Activated CD4-positive, alpha-beta T cell treated with anti-CD3 and anti-CD28 coated beads, Interleukin-2, amount 10 ng/mL, durations not matched to agents 7 days and 5 days (primary cell): ENCODE measurements at regions not wholly inside any gene's neighbourhood (a gene's known extent, or its start where the extent isn't known, plus 50 kb on each side); places are given as distances from the start of the nearest gene placed in this dataset.

ENCODE experiments used
- CTCF ChIA-PET: fragments of 350-600 bp; sonication (Branson Sonifier 250); formaldehyde crosslinking; loops from one replicate; lab custom pipeline; 2021; ENCODE audit warnings: antibody characterized with exemption; lab: Charles Lee
- POLR2A ChIA-PET: fragments of 350-600 bp; sonication (Branson Sonifier 250); formaldehyde crosslinking; loops from one replicate; lab custom pipeline; 2021; ENCODE audit warnings: antibody characterized with exemption; lab: Charles Lee
- DNase-seq: peaks from one replicate; pipeline ENCODE4 v3.0.0-alpha.2; 2020
- H3K27ac Mint-ChIP-seq: one replicate; pipeline ENCODE4 v1.8.0; 2021; ENCODE audit warnings: mild to moderate bottlenecking, moderate library complexity, mixed read lengths
- H3K27me3 Mint-ChIP-seq: one replicate; pipeline ENCODE4 v1.8.0; 2021; ENCODE audit warnings: mixed read lengths
- H3K36me3 Mint-ChIP-seq: one replicate; pipeline ENCODE4 v1.8.0; 2021; ENCODE audit warnings: low read depth, mixed read lengths
- H3K4me1 Mint-ChIP-seq: one replicate; pipeline ENCODE4 v1.8.0; 2021; ENCODE audit warnings: mixed read lengths
- H3K4me3 Mint-ChIP-seq: one replicate; pipeline ENCODE4 v1.8.0; 2021; ENCODE audit warnings: mild to moderate bottlenecking, moderate library complexity, mixed read lengths
- H3K9me3 Mint-ChIP-seq: one replicate; pipeline ENCODE4 v1.8.0; 2021; ENCODE audit warnings: mixed read lengths

DNA sequence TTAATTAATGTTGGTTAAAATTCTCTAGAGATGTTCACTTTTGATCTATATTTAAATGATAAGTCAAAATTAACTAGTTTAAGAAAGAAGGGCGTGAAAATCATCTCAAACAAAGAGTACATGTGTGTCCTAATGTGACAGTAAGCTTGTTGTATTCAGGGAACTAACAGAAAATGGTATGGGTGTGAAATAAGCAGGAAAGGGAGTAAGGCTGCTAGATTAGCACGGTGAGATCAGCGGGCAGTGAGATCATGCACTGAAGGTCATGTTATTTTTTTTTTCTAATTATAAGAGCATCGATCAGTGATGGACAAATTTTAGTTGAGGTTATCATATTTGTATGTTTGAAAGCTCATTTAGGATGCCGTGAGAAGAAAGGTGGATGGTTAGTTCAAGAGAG is 430.8 kb downstream of the DIPK2A start:
- POLR2A ChIA-PET, result no interaction called here
- H3K27me3 Mint-ChIP-seq, result no peaks in the 10 kb centered on the region
- H3K9me3 Mint-ChIP-seq, result peaks cover 6% of the 10 kb centered on the region
- CTCF ChIA-PET, result no interaction called here
- H3K4me1 Mint-ChIP-seq, result no peaks in the 10 kb centered on the region
- H3K27ac Mint-ChIP-seq, result no peak overlapping the region
- no peak overlapping the region for H3K4me3 Mint-ChIP-seq
- DNase-seq, result no peak
- H3K36me3 Mint-ChIP-seq, result no peaks in the 10 kb centered on the region

DNA sequence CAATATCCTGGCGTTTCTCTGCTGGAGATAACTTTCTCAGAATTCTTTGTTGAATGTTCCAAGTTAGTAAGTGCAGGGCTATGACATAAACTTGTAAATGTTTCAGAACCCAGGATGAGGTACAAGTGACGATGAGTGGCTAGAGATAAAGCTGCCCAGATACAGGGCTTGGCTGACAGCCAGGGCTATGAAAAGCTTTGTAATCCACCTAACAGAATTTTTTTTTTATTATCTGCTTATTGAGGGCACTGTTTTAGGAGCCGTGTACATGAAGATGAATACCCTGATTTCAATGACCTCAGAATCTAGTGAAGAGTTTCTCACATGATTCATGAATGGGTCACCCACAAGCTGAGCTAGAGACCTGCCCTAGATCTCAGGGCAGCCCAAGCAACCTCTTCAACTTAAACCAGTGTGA is 431.4 kb downstream of the DIPK2A start:
- no peak for DNase-seq
- Mint-ChIP-seq H3K4me1 (no peaks in the 10 kb centered on the region), H3K27ac (no peak overlapping the region), H3K27me3 (no peaks in the 10 kb centered on the region), H3K36me3 (no peaks in the 10 kb centered on the region), H3K4me3 (no peak overlapping the region), H3K9me3 (peaks cover 3% of the 10 kb centered on the region)
- ChIA-PET POLR2A (no interaction called here), CTCF (no interaction called here)

DNA sequence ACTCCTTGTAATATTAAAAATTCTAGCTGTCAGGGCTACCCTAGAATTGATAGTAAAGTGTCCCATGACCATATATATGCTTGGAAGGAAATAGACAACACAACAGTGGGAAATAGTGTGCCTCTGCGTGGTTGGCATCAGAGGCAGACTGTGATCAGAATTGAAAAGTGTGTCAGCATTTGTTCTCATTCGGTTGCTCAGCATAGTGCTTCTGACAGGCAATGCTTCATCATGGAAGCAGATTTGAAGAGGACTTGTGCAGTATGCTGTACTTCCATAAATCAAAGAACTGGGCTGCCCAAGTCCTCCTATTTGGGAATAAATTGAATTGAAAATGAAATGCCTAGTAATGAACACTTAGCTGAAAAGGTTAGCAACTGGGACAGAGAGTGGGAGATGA is 435.7 kb downstream of the DIPK2A start:
- ChIA-PET CTCF (no interaction called here), POLR2A (no interaction called here)
- no peaks in the 10 kb centered on the region for H3K4me1 Mint-ChIP-seq
- no peak overlapping the region for H3K4me3 Mint-ChIP-seq
- no peak overlapping the region for H3K27ac Mint-ChIP-seq
- DNase-seq, result no peak
- H3K36me3 Mint-ChIP-seq, result no peaks in the 10 kb centered on the region
- no peaks in the 10 kb centered on the region for H3K27me3 Mint-ChIP-seq
- no peaks in the 10 kb centered on the region for H3K9me3 Mint-ChIP-seq

DNA sequence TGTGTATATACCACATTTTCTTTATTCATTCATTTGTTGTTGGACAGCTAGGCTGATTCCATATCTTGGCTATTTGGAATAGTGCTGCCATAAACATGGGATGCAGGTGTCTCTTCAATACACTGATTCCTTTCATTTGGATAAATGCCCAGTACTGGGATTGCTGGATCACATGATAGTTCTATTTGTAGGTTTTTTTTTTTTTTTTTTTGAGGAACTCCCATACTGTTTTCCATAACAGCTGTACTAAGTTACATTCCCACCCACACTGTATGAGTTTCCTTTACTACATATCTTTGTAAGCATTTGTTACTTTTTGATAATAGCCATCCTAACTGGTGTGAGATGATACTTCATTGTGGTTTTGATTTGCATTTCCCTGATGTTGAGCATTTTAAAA is 437.7 kb downstream of the DIPK2A start:
- H3K27ac Mint-ChIP-seq, result no peak overlapping the region
- DNase-seq, result no peak
- no peaks in the 10 kb centered on the region for H3K27me3 Mint-ChIP-seq
- CTCF ChIA-PET, result no interaction called here
- no peak overlapping the region for H3K4me3 Mint-ChIP-seq
- H3K9me3 Mint-ChIP-seq, result no peaks in the 10 kb centered on the region
- H3K36me3 Mint-ChIP-seq, result no peaks in the 10 kb centered on the region
- POLR2A ChIA-PET, result no interaction called here
- H3K4me1 Mint-ChIP-seq, result no peaks in the 10 kb centered on the region

DNA sequence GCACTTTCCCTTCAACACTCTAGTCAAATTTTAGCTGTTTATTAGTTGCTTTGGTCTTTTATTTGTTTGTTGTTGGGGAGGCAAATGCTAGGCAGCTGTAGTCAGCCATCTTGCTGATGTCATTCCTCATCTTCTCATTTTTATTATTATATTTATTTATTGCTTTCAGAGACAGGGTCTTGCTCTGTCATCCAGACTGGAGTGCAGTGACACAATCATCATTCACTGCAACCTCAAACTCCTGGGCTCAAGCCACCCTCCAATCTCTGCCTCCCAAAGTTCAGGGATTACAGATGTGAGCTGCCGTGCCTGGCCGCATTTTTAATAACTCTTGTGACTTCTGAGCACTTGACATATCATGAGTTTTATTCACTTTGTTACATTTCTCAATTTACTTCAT is 441.4 kb downstream of the DIPK2A start:
- POLR2A ChIA-PET, result no interaction called here
- H3K9me3 Mint-ChIP-seq, result no peaks in the 10 kb centered on the region
- H3K27me3 Mint-ChIP-seq, result no peaks in the 10 kb centered on the region
- no peak for DNase-seq
- no peak overlapping the region for H3K4me3 Mint-ChIP-seq
- no peaks in the 10 kb centered on the region for H3K4me1 Mint-ChIP-seq
- no peaks in the 10 kb centered on the region for H3K36me3 Mint-ChIP-seq
- no peak overlapping the region for H3K27ac Mint-ChIP-seq
- CTCF ChIA-PET, result no interaction called here

DNA sequence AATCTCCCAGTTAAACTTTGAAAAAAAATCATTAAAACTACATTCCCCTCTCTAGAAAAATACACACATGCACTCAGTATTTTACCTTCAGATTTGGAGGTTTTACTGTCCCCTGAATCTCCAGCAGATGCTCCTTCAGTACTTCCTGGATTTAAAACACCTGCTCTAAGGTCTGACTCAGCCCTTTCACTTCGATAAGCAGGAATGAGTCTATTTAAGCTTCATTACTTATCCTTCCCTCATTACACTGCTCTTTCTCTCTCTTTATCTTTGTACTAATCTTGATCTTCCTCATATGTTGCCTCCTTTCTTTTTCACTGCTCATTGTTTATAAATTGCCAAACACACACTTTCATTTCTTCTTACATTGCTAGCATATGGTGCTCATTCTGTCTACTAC is 443.9 kb downstream of the DIPK2A start:
- no peak for DNase-seq
- CTCF ChIA-PET, result no interaction called here
- Mint-ChIP-seq H3K27ac (no peak overlapping the region), H3K9me3 (no peaks in the 10 kb centered on the region), H3K27me3 (no peaks in the 10 kb centered on the region), H3K4me1 (no peaks in the 10 kb centered on the region), H3K4me3 (no peak overlapping the region), H3K36me3 (no peaks in the 10 kb centered on the region)
- POLR2A ChIA-PET, result no interaction called here

DNA sequence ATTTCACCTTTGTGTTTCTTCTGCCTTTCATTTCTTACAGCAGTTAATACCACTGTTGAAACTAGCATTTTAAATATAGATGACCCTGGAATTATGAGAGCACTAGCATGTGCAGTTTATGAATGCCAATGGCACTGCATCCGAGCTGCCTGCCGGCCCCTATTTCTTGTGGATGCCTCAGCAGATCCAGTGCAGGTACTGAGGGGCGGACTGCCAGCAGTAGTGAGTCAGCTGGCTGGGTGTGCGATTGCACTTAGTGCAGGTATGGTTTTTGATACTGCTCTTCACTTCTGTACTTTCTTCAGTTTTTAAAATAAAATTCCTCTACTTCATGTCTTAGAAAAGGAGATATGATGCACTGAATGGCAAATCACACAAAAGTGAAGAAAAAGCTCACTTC is 453.0 kb downstream of the DIPK2A start:
- CTCF ChIA-PET, result no interaction called here
- no peaks in the 10 kb centered on the region for H3K27me3 Mint-ChIP-seq

DNA sequence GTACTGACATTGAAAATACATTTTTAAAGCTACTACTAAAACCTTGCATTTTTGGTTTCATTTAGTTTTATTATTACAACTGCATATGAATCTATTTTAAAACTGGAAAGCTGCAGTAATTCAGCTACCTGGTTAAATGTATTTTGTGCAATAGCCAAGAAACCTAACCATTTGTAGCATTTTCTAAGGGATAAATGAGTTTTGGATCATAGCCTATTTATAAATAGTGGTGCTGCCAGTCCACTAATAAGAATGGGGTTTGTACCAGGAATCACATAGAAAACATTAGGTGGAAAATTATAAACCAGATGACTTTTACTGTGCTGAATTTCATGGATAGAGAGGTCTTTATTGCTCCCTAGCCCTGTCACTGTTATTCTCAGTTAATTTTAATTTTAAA is 454.7 kb downstream of the DIPK2A start:
- ChIA-PET POLR2A (no interaction called here), CTCF (no interaction called here)
- Mint-ChIP-seq H3K4me1 (no peaks in the 10 kb centered on the region), H3K4me3 (no peak overlapping the region), H3K9me3 (no peaks in the 10 kb centered on the region), H3K36me3 (no peaks in the 10 kb centered on the region), H3K27me3 (no peaks in the 10 kb centered on the region), H3K27ac (no peak overlapping the region)
- DNase-seq, result no peak

More for the DNA sequence above, 453.0 kb downstream of the DIPK2A start:
- H3K36me3 Mint-ChIP-seq, result no peaks in the 10 kb centered on the region
- H3K4me1 Mint-ChIP-seq, result no peaks in the 10 kb centered on the region
- no peak for DNase-seq
- H3K9me3 Mint-ChIP-seq, result no peaks in the 10 kb centered on the region
- H3K4me3 Mint-ChIP-seq, result no peak overlapping the region
- POLR2A ChIA-PET, result no interaction called here
- no peak overlapping the region for H3K27ac Mint-ChIP-seq

DNA sequence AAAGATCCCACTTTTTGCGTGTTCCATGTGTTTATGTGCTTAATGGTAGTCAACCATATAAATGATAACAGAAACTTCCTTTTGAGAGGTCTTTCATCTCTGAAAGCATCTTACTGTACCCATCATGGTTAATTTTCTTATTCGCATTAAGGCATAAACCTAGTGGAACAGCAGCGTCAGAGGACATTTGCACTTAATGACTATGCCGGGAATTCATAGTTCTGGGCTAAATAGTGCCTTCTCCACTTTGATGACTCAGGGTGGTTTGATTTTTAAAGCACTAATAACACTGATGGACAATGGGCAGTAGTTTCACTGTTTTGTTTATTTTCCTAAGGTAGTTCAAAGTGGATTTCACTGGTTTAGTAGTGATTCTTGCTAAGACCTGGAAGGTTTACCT is 455.3 kb downstream of the DIPK2A start:
- ChIA-PET POLR2A (no interaction called here), CTCF (no interaction called here)
- H3K4me1 Mint-ChIP-seq, result no peaks in the 10 kb centered on the region
- no peak overlapping the region for H3K27ac Mint-ChIP-seq
- DNase-seq, result no peak
- H3K9me3 Mint-ChIP-seq, result no peaks in the 10 kb centered on the region
- no peak overlapping the region for H3K4me3 Mint-ChIP-seq
- H3K36me3 Mint-ChIP-seq, result no peaks in the 10 kb centered on the region
- H3K27me3 Mint-ChIP-seq, result no peaks in the 10 kb centered on the region

DNA sequence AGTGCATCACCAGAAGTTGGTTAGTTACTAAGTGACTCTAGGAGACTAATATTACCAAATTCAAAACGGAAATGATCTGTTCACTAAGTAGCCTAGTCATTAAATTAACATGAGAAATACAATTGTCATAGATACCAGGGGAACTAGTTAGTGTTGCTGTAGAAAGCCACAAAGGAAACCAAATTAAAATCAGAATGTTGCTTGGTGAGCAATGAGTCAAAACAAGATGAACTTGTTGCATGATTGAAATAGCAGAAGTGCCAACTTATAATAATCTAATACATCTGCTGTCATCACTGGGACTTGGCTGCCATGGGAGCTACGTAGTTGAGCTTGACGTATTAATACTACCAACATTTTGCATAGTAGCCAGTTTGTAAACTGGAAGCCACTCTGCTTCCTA is 458.1 kb downstream of the DIPK2A start:
- no peaks in the 10 kb centered on the region for H3K36me3 Mint-ChIP-seq
- H3K4me3 Mint-ChIP-seq, result no peak overlapping the region
- H3K27me3 Mint-ChIP-seq, result no peaks in the 10 kb centered on the region
- no peak overlapping the region for H3K27ac Mint-ChIP-seq
- no peaks in the 10 kb centered on the region for H3K9me3 Mint-ChIP-seq
- no peaks in the 10 kb centered on the region for H3K4me1 Mint-ChIP-seq
- DNase-seq, result no peak
- ChIA-PET CTCF (no interaction called here), POLR2A (no interaction called here)

DNA sequence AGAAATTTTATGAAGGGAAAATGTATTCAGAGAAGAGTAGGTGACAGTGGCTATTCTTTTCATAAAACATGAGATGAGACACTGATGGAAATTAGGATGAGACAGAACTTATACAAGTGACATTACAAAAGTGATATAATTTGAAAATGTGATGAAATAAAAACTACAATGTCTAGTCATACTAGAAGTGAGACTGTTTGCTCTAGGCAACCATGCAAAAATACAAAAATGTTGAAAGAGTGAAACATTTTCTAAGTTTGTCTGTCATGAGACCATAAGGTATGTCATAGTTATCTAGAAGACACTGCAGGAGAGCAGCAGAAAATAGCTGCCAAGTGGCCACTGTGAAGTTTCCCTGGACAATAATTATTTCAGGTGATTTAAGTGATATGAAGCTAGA is 459.5 kb downstream of the DIPK2A start:
- no peaks in the 10 kb centered on the region for H3K27me3 Mint-ChIP-seq
- POLR2A ChIA-PET, result no interaction called here
- H3K4me3 Mint-ChIP-seq, result no peak overlapping the region
- CTCF ChIA-PET, result no interaction called here
- DNase-seq, result no peak
- no peaks in the 10 kb centered on the region for H3K9me3 Mint-ChIP-seq
- no peaks in the 10 kb centered on the region for H3K4me1 Mint-ChIP-seq
- H3K36me3 Mint-ChIP-seq, result no peaks in the 10 kb centered on the region
- H3K27ac Mint-ChIP-seq, result no peak overlapping the region

DNA sequence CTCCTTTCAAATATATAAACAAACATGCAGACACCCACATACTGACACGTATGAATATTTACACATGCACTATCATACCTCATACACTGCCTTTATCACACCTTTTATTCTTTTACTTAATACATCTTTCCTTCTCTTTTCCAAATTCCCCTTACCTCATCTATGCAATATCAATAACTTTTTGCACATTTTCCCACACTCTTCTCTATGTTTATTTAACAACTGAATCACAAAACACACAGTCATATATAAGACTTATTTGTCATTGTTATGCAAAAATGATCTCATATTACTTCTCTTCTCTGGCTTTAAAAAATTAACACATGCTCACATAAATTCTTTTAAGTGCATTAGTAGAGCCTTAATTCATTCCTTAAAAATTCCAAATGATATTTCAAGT is 461.4 kb downstream of the DIPK2A start:
- ChIA-PET POLR2A (no interaction called here), CTCF (no interaction called here)
- no peak overlapping the region for H3K4me3 Mint-ChIP-seq
- no peaks in the 10 kb centered on the region for H3K36me3 Mint-ChIP-seq
- H3K27me3 Mint-ChIP-seq, result no peaks in the 10 kb centered on the region
- DNase-seq, result no peak
- H3K4me1 Mint-ChIP-seq, result no peaks in the 10 kb centered on the region
- H3K9me3 Mint-ChIP-seq, result no peaks in the 10 kb centered on the region
- no peak overlapping the region for H3K27ac Mint-ChIP-seq

DNA sequence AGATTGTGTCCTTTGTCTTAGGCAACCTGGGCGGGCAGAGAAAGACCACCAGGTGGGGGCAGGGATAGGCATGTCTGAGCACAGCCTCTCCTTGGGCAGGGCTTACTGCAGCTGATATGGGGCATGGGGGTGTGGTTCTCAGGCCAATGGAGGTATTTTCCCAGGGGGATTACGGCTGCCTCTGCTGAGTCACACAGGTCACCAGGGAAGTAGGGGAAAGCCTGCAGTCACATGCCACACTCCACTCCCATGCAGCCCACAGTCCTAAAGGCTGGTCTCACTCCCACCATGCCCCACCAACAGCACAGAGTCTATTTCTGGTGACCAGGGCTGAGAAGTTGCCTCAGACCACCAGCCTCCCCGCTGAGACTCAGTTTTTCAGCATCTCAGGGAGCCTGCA is 466.4 kb downstream of the DIPK2A start:
- H3K9me3 Mint-ChIP-seq, result no peaks in the 10 kb centered on the region
- H3K27me3 Mint-ChIP-seq, result no peaks in the 10 kb centered on the region
- CTCF ChIA-PET, result no interaction called here
- POLR2A ChIA-PET, result no interaction called here
- H3K36me3 Mint-ChIP-seq, result no peaks in the 10 kb centered on the region
- DNase-seq, result no peak
- H3K4me3 Mint-ChIP-seq, result no peak overlapping the region
- H3K4me1 Mint-ChIP-seq, result no peaks in the 10 kb centered on the region
- H3K27ac Mint-ChIP-seq, result no peak overlapping the region

DNA sequence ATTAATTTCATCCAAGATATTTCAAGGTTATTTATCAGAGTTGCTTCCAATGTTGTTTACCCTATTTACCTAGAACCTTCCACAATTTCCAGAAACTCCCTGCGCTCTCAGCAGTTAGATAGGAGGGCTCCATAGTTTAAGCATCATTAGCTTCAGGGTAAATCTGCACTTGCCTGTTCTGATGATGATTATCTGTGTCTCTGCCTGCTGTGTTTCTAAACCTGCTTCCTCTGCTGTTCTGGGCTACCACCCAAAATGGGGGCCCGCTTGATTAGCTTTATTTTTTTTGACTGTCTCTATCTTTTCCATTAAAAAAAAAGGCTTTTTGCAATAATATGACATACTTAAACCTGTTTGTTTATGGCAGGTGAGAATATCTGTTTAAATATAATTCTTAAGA is 472.4 kb downstream of the DIPK2A start:
- DNase-seq, result no peak
- CTCF ChIA-PET, result no interaction called here
- Mint-ChIP-seq H3K4me1 (no peaks in the 10 kb centered on the region), H3K27me3 (no peaks in the 10 kb centered on the region), H3K27ac (no peak overlapping the region), H3K4me3 (no peak overlapping the region), H3K9me3 (no peaks in the 10 kb centered on the region), H3K36me3 (no peaks in the 10 kb centered on the region)
- POLR2A ChIA-PET, result no interaction called here

DNA sequence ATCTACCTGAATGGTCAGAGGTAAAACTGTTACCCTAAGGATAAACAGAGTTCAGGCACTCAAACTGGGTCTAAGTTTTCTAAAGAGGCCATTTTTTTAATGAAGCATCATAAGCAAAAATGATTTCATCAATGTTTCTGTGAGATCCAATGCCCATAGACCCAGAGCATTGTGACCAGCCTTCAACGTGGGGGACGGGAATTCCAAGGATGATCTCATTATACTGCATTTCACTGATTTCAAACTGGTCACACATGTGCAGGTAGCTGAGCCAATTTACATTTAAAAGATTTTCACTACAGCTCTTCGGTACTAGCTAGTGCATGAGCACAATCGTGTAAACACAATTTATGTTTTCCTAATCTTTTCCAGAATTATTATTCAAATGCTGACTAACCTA is 472.9 kb downstream of the DIPK2A start:
- Mint-ChIP-seq H3K27me3 (no peaks in the 10 kb centered on the region), H3K9me3 (no peaks in the 10 kb centered on the region), H3K27ac (no peak overlapping the region), H3K36me3 (no peaks in the 10 kb centered on the region), H3K4me1 (no peaks in the 10 kb centered on the region), H3K4me3 (no peak overlapping the region)
- no peak for DNase-seq
- ChIA-PET POLR2A (no interaction called here), CTCF (no interaction called here)
